Keratinocyte (primary cell): ENCODE measurements at regions not wholly inside any gene's neighbourhood (a gene's known extent, or its start where the extent isn't known, plus 50 kb on each side); places are given as distances from the start of the nearest gene placed in this dataset.

ENCODE experiments used
- EZH2 ChIP-seq: IDR thresholded peaks from one replicate; pipeline ENCODE4 v1.6.1; 2012; ENCODE audit warnings: inconsistent platforms, mild to moderate bottlenecking, low read length, moderate library complexity
- TF ChIP-seq, protein P1 (sequence below), 3 experiments: IDR thresholded peaks in 1 of 3; conservative IDR thresholded peaks in 1 of 3; optimal IDR thresholded peaks in 1 of 3; 2 replicates in 2 of 3; 3 replicates in 1 of 3; pipeline versions ENCODE3 to v1.5.1; 2011; ENCODE audit warnings: low read length in 3 of 3, mild to moderate bottlenecking in 3 of 3, moderate library complexity in 2 of 3, control low read depth in 1 of 3, inconsistent platforms in 1 of 3; ENCODE audit not compliant: insufficient read depth in 2 of 3; ENCODE audit errors: extremely low read depth in 1 of 3

DNA sequence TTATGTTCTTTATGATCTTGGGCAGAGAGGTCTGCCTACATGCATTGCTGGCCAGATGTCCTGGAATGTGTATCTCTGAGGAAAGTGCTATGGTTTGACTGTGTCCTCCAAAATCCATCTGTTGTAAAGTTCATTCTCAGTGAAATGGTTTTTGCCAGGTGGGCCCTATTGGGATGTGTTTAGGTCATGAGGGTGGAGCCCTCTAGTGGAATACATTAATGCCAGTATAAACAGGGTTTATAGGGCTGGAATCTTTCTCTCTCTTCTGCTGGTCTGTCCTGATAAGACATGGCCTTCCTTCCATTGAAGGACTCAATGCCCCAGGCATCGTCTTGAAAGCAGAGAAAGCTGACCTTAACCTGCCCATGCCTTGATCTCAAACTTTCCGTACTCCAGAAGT is 258.5 kb downstream of the RPIA start:
- TF ChIP-seq, protein P1, sequence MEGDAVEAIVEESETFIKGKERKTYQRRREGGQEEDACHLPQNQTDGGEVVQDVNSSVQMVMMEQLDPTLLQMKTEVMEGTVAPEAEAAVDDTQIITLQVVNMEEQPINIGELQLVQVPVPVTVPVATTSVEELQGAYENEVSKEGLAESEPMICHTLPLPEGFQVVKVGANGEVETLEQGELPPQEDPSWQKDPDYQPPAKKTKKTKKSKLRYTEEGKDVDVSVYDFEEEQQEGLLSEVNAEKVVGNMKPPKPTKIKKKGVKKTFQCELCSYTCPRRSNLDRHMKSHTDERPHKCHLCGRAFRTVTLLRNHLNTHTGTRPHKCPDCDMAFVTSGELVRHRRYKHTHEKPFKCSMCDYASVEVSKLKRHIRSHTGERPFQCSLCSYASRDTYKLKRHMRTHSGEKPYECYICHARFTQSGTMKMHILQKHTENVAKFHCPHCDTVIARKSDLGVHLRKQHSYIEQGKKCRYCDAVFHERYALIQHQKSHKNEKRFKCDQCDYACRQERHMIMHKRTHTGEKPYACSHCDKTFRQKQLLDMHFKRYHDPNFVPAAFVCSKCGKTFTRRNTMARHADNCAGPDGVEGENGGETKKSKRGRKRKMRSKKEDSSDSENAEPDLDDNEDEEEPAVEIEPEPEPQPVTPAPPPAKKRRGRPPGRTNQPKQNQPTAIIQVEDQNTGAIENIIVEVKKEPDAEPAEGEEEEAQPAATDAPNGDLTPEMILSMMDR (optimal IDR thresholded peaks at IDR 0.05 in 1 of 3, IDR thresholded peaks at IDR 0.05 in 1 of 3, conservative IDR thresholded peaks at IDR 0.05 in 1 of 3; ENCODE audit: extremely low read depth in 1 of 3, insufficient read depth in 2 of 3, low read length in 3 of 3), result peak; percentile 27 to 55 (median 50)
- TF ChIP-seq EZH2, result no peak
